Epithelial cell of esophagus (primary cell): ENCODE measurements at regions not wholly inside any gene's neighbourhood (a gene's known extent, or its start where the extent isn't known, plus 50 kb on each side); places are given as distances from the start of the nearest gene placed in this dataset.
"Not testable (repeated sequence)": the region's sequence is repeated elsewhere in the genome, so short reads cannot be mapped to it uniquely, and the experiment has no call there.

ENCODE experiments used
- DNase-seq: peaks from one replicate; pipeline ENCODE4 v3.0.0; 2010; ENCODE audit warnings: low read depth
- H3K4me3 ChIP-seq: 2 replicates; pipeline ENCODE4 v1.5.1; 2011; ENCODE audit warnings: mild to moderate bottlenecking, low read length, control low read depth
- TF ChIP-seq, protein P1 (sequence below): IDR thresholded peaks from 2 replicates; pipeline ENCODE4 v1.5.1; 2011; ENCODE audit warnings: low read depth, mild to moderate bottlenecking, low read length, control low read depth, inconsistent platforms; ENCODE audit not compliant: insufficient read depth; ENCODE audit errors: missing control alignments

DNA sequence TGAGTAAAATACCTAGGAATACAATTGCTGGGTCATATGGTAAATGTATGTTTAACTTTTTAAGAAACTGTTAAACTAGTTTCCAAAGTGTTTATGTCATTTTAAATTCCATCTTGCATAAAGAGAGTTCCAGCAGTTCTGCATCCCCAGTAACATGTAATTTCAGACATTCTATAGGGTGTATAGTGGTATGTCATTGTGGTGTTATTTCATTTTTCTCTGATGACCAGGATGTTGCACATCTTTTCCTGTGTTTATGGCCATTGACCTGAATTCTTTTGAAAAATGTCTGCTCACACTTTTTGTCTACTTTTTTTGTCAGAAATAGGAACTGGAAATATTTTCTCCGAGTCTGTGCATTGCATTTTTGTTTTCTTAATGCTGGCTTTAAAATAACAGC lies 128.9 kb downstream of the TMEM200A start:
- H3K4me3 ChIP-seq, result no peak overlapping the region
- no peak for DNase-seq
- TF ChIP-seq, protein P1, sequence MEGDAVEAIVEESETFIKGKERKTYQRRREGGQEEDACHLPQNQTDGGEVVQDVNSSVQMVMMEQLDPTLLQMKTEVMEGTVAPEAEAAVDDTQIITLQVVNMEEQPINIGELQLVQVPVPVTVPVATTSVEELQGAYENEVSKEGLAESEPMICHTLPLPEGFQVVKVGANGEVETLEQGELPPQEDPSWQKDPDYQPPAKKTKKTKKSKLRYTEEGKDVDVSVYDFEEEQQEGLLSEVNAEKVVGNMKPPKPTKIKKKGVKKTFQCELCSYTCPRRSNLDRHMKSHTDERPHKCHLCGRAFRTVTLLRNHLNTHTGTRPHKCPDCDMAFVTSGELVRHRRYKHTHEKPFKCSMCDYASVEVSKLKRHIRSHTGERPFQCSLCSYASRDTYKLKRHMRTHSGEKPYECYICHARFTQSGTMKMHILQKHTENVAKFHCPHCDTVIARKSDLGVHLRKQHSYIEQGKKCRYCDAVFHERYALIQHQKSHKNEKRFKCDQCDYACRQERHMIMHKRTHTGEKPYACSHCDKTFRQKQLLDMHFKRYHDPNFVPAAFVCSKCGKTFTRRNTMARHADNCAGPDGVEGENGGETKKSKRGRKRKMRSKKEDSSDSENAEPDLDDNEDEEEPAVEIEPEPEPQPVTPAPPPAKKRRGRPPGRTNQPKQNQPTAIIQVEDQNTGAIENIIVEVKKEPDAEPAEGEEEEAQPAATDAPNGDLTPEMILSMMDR, result no peak

- no peak overlapping the region for H3K4me3 ChIP-seq
- TF ChIP-seq, protein P1, result no peak
- peak; percentile 6 for DNase-seq
Measured at GRCh38 chr6:130500693-130501092, 134.9 kb downstream of the TMEM200A start.

DNA sequence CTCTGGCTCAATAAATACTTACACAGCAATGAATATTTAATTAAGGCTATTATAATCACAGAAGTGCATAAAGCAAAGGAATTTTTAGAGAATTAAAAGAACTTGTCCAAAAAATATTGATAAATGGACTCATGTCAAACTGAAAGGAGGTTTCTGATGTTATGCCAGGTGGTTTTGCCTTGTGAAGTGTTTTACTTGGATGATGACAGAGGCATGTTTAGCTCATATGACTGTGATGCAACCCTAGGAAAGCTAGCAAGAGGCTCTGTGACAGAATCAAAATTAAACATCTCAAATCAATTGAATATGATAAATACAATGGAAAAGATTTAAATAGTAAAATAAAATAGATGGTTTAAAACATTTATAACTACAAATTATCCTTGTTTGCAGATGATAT lies 137.3 kb downstream of the TMEM200A start:
- TF ChIP-seq, protein P1, result no peak
- peak; percentile 42 for DNase-seq
- H3K4me3 ChIP-seq, result no peak overlapping the region

- no peak for DNase-seq
- no peak overlapping the region for H3K4me3 ChIP-seq
- TF ChIP-seq, protein P1, result no peak
Measured at GRCh38 chr6:130505808-130506598, 140.2 kb downstream of the TMEM200A start.

DNA sequence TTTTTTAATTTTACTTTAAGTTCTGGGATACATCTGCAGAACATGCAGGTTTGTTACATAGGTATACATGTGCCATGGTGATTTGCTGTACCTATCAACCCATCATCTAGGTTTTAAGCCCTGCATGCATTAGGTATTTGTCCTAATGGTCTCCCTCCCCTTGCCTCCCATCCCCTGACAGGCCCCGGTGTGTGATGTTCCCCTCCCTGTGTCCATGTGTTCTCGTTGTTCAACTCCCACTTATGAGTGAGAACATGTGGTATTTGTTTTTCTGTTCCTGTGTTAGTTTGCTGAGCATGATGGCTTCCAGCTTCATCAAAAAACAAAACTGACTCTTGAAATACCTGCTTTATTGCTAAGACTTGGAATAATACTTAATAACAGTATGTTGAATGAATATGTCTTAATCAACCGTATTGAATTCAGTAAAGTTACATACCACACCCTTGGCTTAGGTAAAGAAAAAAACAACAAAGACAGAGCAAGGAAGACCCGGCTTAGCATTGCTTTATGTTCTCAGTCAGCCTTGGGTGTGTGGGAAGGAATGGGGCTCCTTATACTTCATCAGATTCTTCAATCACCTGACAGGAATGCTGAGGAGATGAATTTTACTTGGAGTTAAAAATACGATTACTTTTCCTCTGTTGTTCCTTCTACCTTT lies 141.3 kb downstream of the TMEM200A start:
- not testable (repeated sequence) for DNase-seq, H3K4me3 ChIP-seq

GRCh38 chr6:130507666-130508028 lies 141.8 kb downstream of the TMEM200A start:
- TF ChIP-seq, protein P1, result no peak
- DNase-seq, result no peak
- H3K4me3 ChIP-seq, result no peak overlapping the region

DNA sequence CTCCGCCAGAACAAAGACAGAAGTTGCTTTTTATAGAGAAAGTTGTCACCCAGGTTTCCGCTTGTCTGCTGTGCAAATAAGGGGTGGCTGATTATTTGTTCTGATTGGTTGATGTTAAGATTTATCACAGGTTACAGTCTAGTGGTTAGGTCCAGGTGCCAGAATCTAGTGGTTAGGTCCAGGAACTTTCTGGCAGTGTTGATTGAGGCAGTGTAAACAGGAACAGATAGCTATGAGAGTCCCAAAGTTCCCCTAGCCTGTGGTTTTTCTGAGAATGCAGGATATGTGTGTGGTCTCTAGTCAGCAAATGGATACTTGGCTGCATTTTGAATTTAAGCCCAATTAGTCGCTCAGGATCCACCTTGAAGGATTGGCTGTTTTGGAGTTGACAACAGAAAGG lies 148.0 kb downstream of the TMEM200A start:
- TF ChIP-seq, protein P1, result no peak
- no peak for DNase-seq
- H3K4me3 ChIP-seq, result no peak overlapping the region
